Neural progenitor cell (in vitro differentiated cells): ENCODE measurements at regions not wholly inside any gene's neighbourhood (a gene's known extent, or its start where the extent isn't known, plus 50 kb on each side); places are given as distances from the start of the nearest gene placed in this dataset.

ENCODE experiments used
- CTCF ChIP-seq: fragments of 200-600 bp; sonication (generic); IDR thresholded peaks from 2 replicates; pipeline ENCODE4 v1.5.1; 2017; ENCODE audit warnings: antibody characterized with exemption, mild to moderate bottlenecking
- EZH2 ChIP-seq: fragments of 200-600 bp; sonication (generic); IDR thresholded peaks from 2 replicates; pipeline ENCODE4 v1.6.1; 2017; ENCODE audit warnings: antibody characterized with exemption, mild to moderate bottlenecking, moderate library complexity

GRCh38 chr1:113256348-113256729 lies 134.0 kb upstream of the MAGI3 start:
- TF ChIP-seq CTCF: no peak
- TF ChIP-seq EZH2: no peak
